Hematopoietic multipotent progenitor cell treated with erythropoietin and hydrocortisone succinate and interleukin-3 and kit ligand, for 15 days (in vitro differentiated cells): ENCODE measurements at regions not wholly inside any gene's neighbourhood (a gene's known extent, or its start where the extent isn't known, plus 50 kb on each side); places are given as distances from the start of the nearest gene placed in this dataset.

Experiments
- DNase-seq: peaks from one replicate; pipeline ENCODE4 v3.0.0-alpha.2; 2015; ENCODE audit warnings: low spot score

DNA sequence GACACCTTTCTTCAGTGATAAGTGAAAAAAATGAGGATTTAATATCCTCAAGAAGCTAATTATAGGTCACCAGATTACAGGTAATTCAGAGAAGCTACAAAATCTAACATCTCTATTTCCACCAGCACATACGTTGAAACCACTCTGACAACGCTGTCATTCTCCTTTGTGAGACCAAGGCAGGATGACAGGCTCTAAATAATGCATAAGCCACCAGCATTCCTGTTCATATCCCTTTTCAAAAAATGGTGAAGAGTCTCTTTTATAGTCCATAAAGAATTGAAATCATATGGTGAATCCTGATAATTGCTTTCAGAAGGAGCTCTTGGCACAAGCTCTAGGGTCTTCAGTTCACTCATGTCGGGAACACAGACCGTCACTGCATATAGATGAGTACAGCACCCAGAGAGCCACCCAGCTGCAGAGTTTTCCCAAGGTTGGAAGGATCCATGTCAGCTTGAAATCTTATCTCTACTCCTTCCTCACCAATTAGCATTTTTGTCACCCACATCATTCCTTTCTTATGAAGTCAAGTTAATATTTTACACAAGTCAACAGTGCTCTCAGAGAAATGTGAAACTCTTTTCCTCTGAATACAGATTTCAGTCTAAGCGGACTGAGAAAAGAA is 431.4 kb downstream of the TBC1D4 start:
- DNase-seq: no peak

DNA sequence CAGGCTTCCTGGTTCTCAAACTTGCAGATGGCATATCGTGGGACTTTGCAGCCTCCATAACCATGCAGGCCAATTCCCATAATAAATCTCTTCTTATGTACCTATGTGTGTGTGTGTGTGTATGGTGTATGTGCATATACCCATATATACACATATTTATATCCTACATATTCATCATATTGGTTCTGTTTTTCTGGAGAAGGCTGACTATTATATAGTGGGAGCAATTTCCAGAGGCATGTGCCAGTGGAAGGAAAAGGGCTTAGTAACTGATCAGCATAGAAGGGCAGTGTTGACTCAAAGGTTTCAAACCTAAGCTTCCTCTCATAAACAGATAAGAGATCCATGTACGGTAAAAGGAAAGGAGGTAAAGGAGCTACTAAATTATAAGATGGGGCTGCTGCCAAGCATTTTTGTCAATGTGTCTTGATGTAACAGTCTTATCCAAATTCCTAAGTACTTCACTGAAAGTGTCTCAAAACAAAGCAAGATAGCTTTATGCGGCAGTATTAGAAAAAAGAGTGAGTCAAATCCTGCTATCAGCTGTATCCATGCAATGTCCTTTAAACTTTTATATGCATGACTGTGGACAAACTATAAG is 432.1 kb downstream of the TBC1D4 start:
- no peak for DNase-seq

DNA sequence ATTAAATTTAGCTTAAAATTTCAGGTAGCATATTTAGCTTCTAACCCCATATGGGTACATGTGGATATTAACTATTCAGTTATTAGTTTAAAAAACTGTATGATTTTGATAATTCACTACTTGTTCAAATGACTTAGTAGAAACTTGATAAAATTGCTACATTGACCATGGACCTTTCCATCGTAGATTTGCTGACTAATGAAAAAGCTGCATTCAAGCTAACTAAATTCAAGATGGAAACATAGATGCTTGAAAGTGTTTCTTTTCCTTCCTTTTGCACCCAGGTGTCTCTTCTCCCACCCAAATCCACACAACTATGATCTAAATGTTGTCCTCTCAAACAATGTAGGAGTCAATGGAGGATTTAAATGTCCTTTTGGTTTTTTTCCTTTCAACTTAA is 439.2 kb downstream of the TBC1D4 start:
- no peak for DNase-seq

DNA sequence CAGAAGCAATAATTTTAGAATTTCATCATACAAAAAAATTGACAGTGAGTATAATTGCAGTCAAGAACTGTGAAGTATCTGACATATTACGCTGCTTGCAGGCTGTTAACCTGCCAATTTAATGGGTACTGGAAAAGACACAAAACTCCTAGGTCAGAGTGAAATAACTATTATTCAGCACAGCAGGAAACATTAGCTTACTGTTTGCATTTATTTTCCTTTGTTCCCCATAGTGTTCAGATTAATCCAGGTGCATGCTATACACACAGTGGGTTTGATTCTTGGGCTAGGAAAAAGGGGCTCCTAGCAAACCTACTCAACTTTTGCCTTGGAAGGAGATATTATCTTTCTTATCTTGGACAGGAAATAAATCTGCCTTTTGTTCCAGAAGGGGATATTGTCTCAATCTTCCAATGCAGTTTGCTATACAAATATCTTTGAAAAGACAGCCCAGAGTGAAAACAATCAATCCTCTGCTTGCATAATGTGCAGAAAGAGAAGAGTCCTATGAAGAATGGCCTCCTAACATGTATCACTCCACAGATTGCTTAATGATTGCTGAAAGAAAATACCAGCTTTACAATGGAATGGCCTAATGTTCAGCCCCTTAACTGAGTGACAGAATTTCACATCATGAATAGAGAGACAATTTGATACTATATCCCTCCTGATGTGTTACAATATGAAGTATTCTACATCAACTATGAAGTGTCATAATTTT is 443.4 kb downstream of the TBC1D4 start:
- DNase-seq: no peak

DNA sequence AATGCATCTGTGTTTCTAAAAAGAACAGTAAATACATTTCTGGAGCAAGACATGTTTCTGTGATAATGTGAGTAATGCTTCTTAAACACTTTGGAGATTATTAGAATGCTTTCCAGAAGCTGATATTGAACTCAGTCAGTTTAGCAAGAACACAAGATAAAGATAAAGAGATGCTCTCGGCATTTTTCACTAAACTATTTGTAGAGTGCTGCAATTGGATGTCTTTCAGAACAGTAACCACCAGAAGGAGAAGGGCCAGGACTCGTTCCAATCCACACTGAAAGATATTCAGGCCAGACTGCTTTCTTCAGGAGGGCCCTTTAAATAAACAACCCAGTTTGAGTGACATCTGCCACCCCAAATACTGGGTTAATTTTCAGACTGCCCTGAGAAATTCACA is 456.0 kb downstream of the TBC1D4 start:
- DNase-seq: no peak

DNA sequence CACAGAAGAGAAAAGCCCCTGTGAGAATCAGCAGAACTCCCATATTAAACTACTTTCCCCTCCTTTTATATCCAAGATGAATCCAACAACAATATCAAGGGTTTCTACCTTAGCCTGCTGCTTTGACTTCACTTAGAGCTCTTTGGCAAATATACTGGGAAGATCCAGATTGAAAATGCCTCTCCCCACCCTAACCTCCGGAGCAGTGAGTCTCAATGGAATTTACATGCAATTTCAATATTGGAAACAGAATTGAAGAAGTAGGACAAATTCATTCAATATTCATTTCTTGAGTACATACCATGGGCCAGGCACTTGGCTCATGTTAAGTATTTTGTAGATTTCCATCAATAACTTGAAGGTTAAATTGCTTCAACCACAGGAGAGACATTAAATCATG is 457.4 kb downstream of the TBC1D4 start:
- DNase-seq: no peak

DNA sequence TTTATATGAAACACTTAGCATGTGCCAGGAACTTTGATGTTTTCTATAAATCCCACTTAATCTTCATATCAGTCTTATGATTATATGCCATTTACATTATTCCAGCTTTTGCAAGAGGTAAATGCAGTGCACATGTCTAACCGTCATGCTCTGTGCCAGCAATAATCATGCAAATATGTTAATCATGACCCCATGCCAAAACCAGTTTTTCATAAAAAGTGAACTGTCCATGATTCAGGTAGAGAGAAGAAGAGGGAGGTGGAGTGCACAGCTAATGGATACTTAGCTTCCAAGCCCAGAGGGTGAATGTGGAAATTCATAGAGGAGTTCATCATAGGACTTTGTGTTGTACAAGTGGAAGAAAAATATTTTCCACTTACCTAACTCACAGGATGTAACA is 458.4 kb downstream of the TBC1D4 start:
- no peak for DNase-seq

DNA sequence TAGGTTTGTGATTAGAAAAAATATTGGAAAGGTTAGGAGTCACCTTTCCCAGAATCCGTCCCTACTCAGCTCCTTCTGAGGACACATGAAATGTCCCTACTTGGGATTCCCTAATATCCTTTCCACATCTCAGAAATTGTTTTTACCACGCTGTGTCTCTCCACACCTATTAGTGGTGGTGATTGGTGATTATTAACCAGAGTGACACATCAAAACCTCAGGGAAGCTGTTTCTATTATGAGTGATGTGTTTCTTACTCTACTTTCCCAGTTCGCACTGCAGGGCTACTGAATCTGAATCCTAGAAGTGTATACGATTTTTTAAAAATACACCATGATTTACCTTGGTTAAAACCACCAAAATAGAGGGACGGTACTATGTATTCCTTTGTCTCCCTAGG is 460.8 kb downstream of the TBC1D4 start:
- no peak for DNase-seq

DNA sequence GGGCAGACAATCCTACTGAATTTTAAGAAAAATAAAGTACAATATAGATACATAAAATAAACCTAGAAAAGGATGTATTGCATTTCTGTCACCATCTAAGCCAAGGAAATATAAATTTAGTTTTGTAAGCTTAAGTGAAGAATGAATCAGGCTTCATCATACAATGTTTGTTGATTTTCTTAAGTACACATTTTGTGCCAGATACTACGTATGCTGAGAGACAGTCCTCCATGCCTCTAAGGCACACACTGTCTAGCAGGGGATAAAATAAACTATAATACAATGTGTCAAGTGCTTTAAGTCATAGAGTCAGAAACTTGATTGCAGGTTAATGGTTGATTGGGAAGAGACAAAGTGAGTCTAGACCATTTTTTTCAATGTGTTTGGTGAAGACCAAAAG is 465.7 kb downstream of the TBC1D4 start:
- DNase-seq: no peak

DNA sequence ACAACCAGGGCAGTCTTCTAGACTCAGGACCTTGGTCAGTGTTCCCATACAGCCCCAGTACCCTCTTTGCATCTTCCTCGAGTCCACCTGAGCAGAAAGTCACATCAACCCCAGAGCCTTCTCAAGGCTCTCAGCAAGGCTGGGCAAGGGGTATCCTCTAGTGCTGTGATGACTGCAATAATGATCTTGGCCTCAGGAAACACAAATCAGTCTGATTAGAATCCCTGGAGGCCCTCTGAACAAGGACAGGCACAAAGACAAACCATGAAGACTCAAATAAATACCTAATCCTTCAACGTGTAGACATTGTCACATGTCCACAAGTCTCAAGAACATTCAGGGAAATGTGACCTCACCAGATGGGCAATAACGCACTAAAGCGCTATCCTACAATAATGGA is 468.2 kb downstream of the TBC1D4 start:
- DNase-seq: no peak

DNA sequence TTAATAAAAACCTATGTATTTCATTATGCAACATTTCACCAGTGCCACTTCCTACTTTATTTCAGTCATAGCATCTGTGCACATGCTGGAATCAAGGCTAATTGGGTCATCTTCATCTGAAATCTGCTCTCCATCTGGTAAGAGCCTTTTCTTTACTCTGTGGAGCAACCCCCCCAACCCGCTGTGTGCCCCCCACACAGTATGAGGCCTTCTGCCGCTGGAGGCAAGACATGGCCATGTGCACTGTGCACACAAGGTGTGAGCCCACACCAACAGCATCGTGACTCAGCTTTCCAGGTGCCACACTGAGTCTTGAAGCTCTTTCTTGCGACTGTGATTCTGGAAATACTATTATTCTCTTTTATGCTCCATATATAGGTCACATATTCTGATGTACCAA is 471.0 kb downstream of the TBC1D4 start:
- DNase-seq: no peak

DNA sequence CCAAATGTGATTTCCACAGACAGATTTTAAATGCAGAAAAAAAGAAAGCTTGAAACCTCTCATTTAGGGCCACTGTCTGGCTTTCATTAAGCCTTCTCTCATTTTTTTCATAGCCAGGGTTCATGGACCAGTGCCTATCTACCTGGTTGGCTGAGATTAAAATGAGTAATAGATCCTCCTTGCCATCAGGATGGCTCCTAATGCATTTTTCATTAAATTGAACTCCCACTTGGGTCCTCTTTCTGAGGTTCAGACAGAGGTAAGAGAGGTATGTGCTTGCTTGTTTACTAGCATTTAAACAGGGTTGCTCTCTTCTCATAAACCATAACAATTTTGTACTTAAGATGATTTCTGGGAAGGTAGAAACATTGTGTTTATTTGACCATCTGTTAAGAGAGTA is 473.0 kb downstream of the TBC1D4 start:
- no peak for DNase-seq

DNA sequence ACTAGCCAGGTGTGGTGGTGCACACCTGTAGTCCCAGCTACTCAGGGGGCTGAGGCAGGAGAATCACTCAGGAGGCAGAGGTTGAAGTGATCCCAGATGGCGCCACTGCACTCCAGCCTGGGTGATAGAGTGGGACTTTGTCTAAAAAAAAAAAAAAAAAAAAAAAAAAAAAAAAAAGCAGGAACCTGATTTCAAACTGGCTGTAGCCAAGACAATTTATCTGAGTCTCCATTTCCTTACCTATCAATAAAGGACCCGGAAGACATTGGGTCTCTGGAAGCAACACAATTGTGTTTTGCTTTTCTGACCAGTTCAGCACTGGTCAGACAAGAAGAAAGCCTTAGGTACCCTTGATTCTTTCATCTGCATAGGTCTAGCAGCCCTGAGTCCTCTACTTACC is 491.0 kb downstream of the TBC1D4 start:
- no peak for DNase-seq

DNA sequence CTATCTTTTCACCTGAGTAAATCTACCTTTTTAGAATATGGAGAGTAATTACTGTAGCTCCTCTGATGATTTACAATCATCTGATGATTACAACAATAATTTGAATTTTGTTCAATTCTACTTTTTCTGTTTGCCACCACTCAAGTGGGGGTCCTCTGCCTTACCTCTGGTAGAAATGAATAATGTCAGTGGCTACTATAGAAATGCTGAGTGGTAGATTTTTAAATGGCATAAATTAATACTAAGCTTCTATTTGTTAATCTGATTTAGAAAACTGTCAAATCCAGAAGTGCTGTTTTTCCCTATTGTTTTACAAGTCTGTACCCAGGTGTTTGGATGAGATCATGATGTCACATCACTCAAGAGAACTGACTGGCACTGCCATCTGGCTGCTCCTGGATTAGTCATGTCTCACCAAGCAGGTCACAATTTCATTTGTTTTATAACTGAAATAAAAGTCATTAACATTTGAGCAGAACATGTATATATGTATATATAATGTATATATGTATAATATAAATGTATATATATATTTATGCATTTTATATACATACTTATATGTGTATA is 494.8 kb downstream of the TBC1D4 start:
- DNase-seq: no peak

DNA sequence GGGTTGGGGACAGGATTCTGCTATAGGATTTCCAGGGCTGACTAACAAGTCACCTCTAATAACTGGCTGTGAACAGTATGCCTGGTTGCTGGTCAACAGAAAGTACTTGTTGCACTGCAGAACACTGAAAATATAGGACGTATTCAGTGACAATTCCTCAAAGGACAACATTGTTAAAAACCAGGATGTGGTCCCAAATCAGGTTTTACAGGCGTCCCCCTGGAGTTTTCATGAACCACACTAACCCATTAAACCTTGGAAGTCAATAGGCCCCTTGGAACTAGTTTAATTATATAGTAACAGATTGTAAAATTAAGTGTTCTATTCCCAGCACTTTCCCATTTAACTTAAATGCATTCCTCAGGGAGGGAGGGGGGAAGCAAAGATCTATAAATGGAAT is 495.4 kb downstream of the TBC1D4 start:
- no peak for DNase-seq

DNA sequence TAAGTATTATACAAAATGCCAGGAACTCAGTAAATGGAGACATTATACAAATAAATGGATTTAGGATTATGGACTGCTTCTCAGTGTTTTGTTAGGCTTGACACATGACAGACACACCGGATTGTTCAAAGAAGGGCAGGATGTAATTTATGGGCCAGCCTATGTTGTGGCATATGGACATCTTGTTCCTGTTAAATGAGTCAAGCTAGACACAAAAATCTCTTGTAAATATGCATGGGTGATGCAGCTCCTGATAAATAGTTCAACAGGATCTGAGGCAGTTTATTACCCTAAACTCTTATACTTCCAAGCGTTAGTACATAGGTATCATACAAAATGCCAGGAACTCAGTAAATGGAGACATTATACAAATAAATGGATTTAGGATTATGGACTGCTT is 502.3 kb downstream of the TBC1D4 start:
- no peak for DNase-seq

DNA sequence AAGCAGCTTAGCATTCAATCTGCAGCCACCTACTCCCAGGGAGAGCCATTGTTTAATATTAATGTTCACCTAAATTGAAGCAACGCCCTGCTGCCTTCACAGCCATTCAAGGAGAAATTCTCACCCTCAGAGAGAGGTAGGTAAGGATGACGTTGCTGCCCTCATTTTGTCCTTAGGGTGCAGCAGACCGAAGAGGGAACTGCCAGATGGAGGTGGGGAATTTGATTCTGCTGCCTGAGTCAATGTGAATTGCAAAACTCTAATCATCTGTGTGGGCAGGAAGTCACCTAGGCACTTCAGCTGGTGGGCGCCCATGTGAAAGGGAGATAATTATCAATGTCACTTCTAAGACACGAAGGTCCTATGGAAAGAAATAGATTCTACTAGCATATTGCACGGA is 503.4 kb downstream of the TBC1D4 start:
- DNase-seq: no peak

DNA sequence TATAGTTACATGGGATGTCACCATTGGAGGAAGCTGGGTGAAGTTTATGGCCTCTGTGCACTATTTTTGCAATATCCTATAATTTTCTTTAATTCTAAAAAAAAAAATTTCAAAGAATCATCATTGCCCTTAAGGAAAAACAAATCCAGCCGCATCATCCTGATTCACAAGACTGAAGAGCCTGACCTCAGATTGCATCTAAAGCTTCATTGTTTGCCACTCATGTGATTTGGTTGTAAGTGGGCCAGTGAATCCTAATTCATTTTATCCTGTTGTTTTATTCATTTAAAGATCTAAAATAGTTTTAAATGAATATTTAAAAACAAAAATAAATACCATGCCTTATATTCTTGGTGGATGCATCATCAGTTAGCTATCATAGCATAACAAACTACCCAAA is 504.5 kb downstream of the TBC1D4 start:
- DNase-seq: no peak

DNA sequence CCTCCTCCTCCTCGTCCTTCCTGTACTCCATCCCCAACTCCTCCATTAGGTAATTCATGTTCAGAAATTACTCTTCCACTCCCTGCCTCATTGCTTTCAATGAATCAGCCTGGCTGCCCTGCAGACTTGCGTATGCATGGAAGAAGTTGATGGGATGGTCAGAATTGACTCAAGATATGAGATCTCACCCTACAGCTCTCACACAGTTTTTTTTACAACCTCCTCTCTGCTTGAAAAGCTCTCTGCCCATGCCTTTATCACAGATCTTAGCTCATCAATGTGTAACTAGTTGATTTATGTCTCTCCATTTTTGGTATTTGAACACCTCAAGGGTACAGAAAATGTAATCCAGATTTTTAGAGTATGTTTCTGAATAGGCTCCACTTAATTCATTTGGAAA is 506.9 kb downstream of the TBC1D4 start:
- no peak for DNase-seq

DNA sequence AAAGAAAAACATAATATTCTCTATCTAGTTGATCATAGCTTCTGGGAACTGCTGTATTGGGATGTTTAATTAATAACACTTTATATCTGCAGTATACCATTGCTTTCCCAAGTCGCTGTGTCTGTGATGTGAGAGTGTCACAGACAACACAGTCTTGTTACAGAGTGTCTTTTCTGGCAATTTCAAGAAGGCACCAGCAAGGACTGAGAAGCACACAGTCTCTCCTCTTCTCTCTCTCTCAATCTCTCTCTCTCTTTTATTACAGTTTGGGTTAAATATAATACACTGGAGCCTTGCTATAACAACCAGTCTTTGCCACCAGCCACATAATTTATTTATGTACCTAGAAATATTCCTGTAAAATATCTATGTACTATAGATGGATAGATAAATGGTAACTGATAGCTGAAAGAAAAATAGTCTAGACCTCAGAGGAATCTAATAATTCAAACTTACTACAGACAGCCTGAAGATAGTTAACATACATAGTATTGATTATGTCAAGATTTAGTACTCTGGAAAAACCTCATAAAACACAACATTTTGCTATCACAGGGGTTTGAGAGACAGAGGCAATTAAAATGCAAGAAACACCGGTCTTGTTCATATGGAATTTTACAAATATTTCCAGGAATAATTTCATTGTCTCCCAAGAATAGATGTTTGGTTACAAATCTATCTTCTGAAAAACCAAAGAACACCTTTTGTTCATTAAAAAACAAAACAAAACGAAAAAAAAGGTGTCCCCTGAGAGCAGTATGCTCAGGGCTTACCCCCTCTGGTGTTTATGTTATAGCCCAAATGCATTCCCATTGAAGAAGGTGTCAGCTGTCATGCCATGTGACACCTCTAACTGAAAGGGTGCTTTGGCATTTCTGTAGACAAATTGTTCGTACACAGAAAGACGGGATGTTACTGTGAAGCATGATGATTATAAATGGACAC is 507.8 kb downstream of the TBC1D4 start:
- DNase-seq: no peak

DNA sequence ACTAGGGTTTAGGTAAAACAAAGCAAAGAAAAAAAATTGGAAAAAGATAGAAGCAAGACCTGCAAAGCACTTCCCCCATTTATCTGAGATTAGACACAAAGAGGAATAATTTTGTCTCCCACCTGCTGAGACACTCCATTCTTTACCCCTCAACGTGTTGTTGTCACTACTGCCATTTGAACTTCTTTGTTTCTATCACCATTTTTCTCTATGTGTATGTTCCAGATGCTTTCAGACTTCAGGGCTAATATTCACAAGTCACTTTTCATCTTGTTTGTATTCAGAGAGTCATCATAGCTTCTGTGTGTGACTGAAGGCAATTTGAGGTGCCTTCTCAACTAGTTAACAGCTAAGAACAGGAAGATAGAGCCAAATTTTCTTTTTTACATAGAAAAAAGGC is 512.5 kb downstream of the TBC1D4 start:
- no peak for DNase-seq

DNA sequence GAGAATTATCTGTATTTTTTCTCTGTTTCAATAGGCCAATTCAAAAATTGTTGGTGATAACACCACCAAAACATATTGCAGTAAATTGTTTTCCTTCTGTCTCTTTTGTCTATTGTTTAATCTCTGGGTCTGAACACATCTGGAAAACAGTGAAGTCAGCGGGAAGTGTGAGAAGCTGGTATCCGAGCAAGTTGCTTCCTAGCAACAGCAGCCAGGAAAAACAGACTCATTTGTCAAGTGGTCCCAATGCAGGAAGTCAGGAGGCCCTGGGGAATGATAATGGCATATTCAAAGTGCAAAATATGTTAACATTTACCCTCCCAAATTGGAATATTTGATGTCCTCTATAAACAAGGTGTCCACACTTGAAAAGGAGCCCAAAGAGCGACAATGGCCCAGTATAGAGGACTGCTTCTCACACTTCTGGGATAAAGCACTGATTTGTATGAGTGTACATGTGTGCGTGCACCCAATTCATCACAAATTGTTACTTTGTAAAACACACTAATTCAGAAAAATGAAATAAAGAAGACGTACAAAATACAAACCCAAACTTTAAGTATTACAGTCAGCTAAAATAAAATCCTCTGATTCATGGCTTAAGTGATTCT is 515.0 kb downstream of the TBC1D4 start:
- no peak for DNase-seq
